Fibroblast of skin of left biceps (primary cell): ENCODE measurements at regions not wholly inside any gene's neighbourhood (a gene's known extent, or its start where the extent isn't known, plus 50 kb on each side); places are given as distances from the start of the nearest gene placed in this dataset.

Source experiments
- DNase-seq, 2 experiments: peaks; one replicate each; pipeline ENCODE4 v3.0.0-alpha.2; 2013; ENCODE audit warnings: low read depth in 2 of 2

GRCh38 chr11:127238321-127238720 is 237.8 kb upstream of the KIRREL3 start:
- no peak for DNase-seq

GRCh38 chr11:127236776-127237175 is 236.2 kb upstream of the KIRREL3 start:
- DNase-seq, result no peak

- DNase-seq, result no peak
Measured at GRCh38 chr11:127233998-127234397, 233.4 kb upstream of the KIRREL3 start.

- DNase-seq, result no peak
Measured at GRCh38 chr11:127230392-127230791, 229.8 kb upstream of the KIRREL3 start.

GRCh38 chr11:127226949-127227348 is 226.4 kb upstream of the KIRREL3 start:
- no peak for DNase-seq

- DNase-seq, result no peak
Measured at GRCh38 chr11:127226380-127226779, 225.8 kb upstream of the KIRREL3 start.

GRCh38 chr11:127225619-127226018 is 225.0 kb upstream of the KIRREL3 start:
- no peak for DNase-seq

GRCh38 chr11:127224276-127224675 is 223.7 kb upstream of the KIRREL3 start:
- DNase-seq, result no peak

GRCh38 chr11:127223633-127224032 is 223.1 kb upstream of the KIRREL3 start:
- DNase-seq, result no peak

GRCh38 chr11:127223026-127223425 is 222.5 kb upstream of the KIRREL3 start:
- DNase-seq, result no peak

GRCh38 chr11:127219704-127220103 is 219.1 kb upstream of the KIRREL3 start:
- DNase-seq, result no peak

GRCh38 chr11:127218275-127218608 is 217.7 kb upstream of the KIRREL3 start:
- DNase-seq, result no peak

GRCh38 chr11:127217452-127218274 is 217.1 kb upstream of the KIRREL3 start:
- DNase-seq, result no peak

- DNase-seq, result no peak
Measured at GRCh38 chr11:127205688-127206217, 205.2 kb upstream of the KIRREL3 start.

- DNase-seq, result no peak
Measured at GRCh38 chr11:127203490-127203889, 202.9 kb upstream of the KIRREL3 start.

- no peak for DNase-seq
Measured at GRCh38 chr11:127202105-127202504, 201.5 kb upstream of the KIRREL3 start.

- DNase-seq, result no peak
Measured at GRCh38 chr11:127199306-127199801, 198.8 kb upstream of the KIRREL3 start.

- no peak for DNase-seq
Measured at GRCh38 chr11:127195501-127196120, 195.0 kb upstream of the KIRREL3 start.

GRCh38 chr11:127194521-127194920 is 194.0 kb upstream of the KIRREL3 start:
- no peak for DNase-seq

GRCh38 chr11:127193950-127194349 is 193.4 kb upstream of the KIRREL3 start:
- no peak for DNase-seq

GRCh38 chr11:127191689-127192088 is 191.1 kb upstream of the KIRREL3 start:
- no peak for DNase-seq

- DNase-seq, result no peak
Measured at GRCh38 chr11:127191261-127191660, 190.7 kb upstream of the KIRREL3 start.

GRCh38 chr11:127182586-127183203 is 182.1 kb upstream of the KIRREL3 start:
- no peak for DNase-seq
